ENCODE measurements at regions not wholly inside any gene's neighbourhood (a gene's known extent, or its start where the extent isn't known, plus 50 kb on each side); places are given as distances from the start of the nearest gene placed in this dataset.

GRCh38 chr10:2414039-2414438 lies 653.3 kb upstream of the PFKP start:
- H3K4me1 Mint-ChIP-seq, result peaks cover 3% of the 10 kb centered on the region; the same call in 1 of the 2 replicates
- TF ChIP-seq NFE2L1 (CRISPR knock-in tag; IDR thresholded peaks at IDR 0.05) (no peak), NR2C2 (CRISPR knock-in tag; IDR thresholded peaks at IDR 0.05) (no peak), ZMAT4 (CRISPR knock-in tag; IDR thresholded peaks at IDR 0.05) (no peak), ATF6 (CRISPR knock-in tag; IDR thresholded peaks at IDR 0.05) (no peak), ZNF416 (CRISPR knock-in tag; IDR thresholded peaks at IDR 0.05) (no peak), JUN (CRISPR knock-in tag; IDR thresholded peaks at IDR 0.05) (no peak), STAT6 (CRISPR knock-in tag; conservative IDR thresholded peaks at IDR 0.05; ENCODE audit: low read depth) (no peak), PRDM15 (CRISPR knock-in tag; IDR thresholded peaks at IDR 0.05) (no peak), IRF1 (CRISPR knock-in tag; IDR thresholded peaks at IDR 0.05) (no peak), TP53 (CRISPR knock-in tag; IDR thresholded peaks at IDR 0.05) (no peak), ZSCAN18 (CRISPR knock-in tag; IDR thresholded peaks at IDR 0.05) (no peak), MXD4 (CRISPR knock-in tag; IDR thresholded peaks at IDR 0.05; ENCODE audit: borderline replicate concordance) (no peak), ZNF423 (CRISPR knock-in tag; IDR thresholded peaks at IDR 0.05) (no peak), AFF4 (CRISPR knock-in tag; IDR thresholded peaks at IDR 0.05; ENCODE audit: borderline replicate concordance) (no peak), GTF2I (CRISPR knock-in tag; conservative IDR thresholded peaks at IDR 0.05) (no peak), IRF2 (CRISPR knock-in tag; IDR thresholded peaks at IDR 0.05; ENCODE audit: borderline replicate concordance, low read depth) (no peak), ATF3 (CRISPR knock-in tag; conservative IDR thresholded peaks at IDR 0.05) (no peak), PRRX2 (CRISPR knock-in tag; IDR thresholded peaks at IDR 0.05) (no peak)
- ChIA-PET CTCF (no interaction called here), POLR2A (no interaction called here)
- peaks cover 9% of the 10 kb centered on the region for H3K9me3 Mint-ChIP-seq
- H3K27me3 Mint-ChIP-seq (ENCODE audit: low read depth), result no peaks in the 10 kb centered on the region
- no peak overlapping the region for H3K4me3 Mint-ChIP-seq
- H3K36me3 Mint-ChIP-seq, result no peaks in the 10 kb centered on the region
- no peak overlapping the region for H3K27ac Mint-ChIP-seq
- DNase-seq (ENCODE audit: low spot score) (no peak), ATAC-seq (no peak)
